ENCODE measurements at regions not wholly inside any gene's neighbourhood (a gene's known extent, or its start where the extent isn't known, plus 50 kb on each side); places are given as distances from the start of the nearest gene placed in this dataset.

DNA sequence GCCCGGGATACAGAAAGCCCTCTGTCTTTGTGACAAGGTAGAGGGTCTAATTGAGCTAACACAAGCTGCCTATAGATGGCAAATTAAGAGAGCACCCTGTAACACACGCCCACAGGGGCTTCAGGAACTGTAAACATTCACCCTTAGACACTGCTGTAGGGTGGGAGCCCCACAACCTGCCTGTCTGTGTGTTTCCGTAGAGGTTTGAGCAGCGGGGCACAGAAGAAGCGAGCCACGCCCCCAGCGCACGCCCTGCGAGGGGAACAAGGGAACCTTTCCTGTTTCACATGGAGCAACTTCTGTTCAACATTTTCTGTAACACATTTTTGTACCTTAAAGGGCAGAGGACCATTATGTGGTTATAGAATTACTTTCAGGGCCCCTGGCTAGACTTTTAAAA lies 231.7 kb upstream of the EXOC2 start:
- TF ChIP-seq, protein P1, sequence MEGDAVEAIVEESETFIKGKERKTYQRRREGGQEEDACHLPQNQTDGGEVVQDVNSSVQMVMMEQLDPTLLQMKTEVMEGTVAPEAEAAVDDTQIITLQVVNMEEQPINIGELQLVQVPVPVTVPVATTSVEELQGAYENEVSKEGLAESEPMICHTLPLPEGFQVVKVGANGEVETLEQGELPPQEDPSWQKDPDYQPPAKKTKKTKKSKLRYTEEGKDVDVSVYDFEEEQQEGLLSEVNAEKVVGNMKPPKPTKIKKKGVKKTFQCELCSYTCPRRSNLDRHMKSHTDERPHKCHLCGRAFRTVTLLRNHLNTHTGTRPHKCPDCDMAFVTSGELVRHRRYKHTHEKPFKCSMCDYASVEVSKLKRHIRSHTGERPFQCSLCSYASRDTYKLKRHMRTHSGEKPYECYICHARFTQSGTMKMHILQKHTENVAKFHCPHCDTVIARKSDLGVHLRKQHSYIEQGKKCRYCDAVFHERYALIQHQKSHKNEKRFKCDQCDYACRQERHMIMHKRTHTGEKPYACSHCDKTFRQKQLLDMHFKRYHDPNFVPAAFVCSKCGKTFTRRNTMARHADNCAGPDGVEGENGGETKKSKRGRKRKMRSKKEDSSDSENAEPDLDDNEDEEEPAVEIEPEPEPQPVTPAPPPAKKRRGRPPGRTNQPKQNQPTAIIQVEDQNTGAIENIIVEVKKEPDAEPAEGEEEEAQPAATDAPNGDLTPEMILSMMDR (IDR thresholded peaks at IDR 0.05), result no peak
- TF ChIP-seq POLR2A (IDR thresholded peaks at IDR 0.05), result no peak
